Astrocyte (in vitro differentiated cells and primary cell): ENCODE measurements at regions not wholly inside any gene's neighbourhood (a gene's known extent, or its start where the extent isn't known, plus 50 kb on each side); places are given as distances from the start of the nearest gene placed in this dataset.
"Not testable (repeated sequence)": the region's sequence is repeated elsewhere in the genome, so short reads cannot be mapped to it uniquely, and the experiment has no call there.

Experiments used
- CTCF ChIP-seq: IDR thresholded peaks from 2 replicates; pipeline ENCODE4 v1.5.1; 2011; ENCODE audit warnings: low read depth, mild to moderate bottlenecking, inconsistent platforms, low read length, moderate library complexity; ENCODE audit not compliant: insufficient read depth
- EZH2 ChIP-seq: IDR thresholded peaks from 2 replicates; pipeline ENCODE4 v1.6.1; 2012; ENCODE audit warnings: mild to moderate bottlenecking, low read length, inconsistent platforms; ENCODE audit not compliant: insufficient read depth

DNA sequence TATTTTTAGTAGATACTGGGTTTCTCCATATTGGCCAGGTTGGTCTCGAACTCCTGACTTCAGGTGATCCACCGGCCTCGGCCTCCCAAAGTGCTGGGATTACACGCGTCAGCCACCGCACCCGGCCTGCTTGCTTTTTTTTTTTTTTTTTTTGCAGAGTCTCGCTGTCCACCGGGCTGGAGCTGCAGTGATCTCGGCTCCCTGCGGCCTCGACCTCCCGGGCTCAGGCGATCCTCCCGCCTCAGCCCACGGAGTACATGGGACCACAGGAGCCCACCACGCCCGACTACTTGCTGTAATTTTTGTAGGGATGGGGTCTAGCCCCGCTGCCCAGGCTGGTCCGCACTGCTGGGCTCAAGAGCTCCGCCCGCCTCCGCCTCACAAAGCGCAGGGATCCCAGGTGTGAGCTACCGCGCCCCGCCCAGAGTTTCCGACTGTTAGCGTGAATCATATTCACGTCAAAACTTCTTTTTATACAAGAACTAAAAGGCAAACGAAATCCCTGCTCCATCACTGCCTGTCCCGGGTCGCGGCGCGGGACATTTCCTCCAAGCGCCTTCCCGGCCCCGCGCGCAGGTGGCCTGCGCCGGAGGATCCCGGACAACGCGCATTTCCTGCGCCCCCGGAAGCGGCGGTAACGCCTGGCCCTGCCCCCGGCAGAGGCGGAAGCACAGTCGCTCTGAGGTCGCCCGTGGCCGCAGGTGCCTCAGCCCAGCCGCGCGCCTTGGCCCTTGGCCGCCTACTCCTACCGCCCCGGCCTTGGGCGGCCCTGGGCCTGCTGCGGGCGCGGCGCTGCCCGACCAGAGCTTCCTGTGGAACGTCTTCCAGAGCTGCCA lies 50.9 kb upstream of the APOD start:
- not testable (repeated sequence) for TF ChIP-seq CTCF, EZH2
